ENCODE measurements at regions not wholly inside any gene's neighbourhood (a gene's known extent, or its start where the extent isn't known, plus 50 kb on each side); places are given as distances from the start of the nearest gene placed in this dataset.

GRCh38 chr6:27146706-27147505 is 100.6 kb upstream of the PRSS16 start:
- peak; percentile 73 for ATAC-seq
- in situ Hi-C loops (cut with MboI) (loop anchor here (5.0 kb wide), 1 partner anchor 1115 kb away; a partner anchor contains a TSS), intact Hi-C loops (cut with micrococcal nuclease; ENCODE audit: unreplicated experiment) (loop anchor here (1.0 to 2.0 kb wide), 4 partner anchors 15 to 746 kb away; a partner anchor contains a TSS)
- Histone ChIP-seq H3K4me1 (ENCODE audit: control insufficient read depth, insufficient read depth, low read length) (peaks cover 10% of the 10 kb centered on the region; the same call in 1 of the 2 replicates), H3K27ac (ENCODE audit: control insufficient read depth, insufficient read depth) (peak overlapping the region; percentile 98), H3K9ac (ENCODE audit: control insufficient read depth, insufficient read depth, low read length) (peak overlapping the region; percentile 94), H3K4me3 (peak overlapping the region; percentile 92), H3K9me3 (replicated peaks; ENCODE audit: control insufficient read depth, insufficient read depth, low read length) (no peaks in the 10 kb centered on the region), H3K79me2 (ENCODE audit: control insufficient read depth, insufficient read depth, low read length) (peaks cover 43% of the 10 kb centered on the region), H4K20me1 (ENCODE audit: control insufficient read depth, insufficient read depth) (no peaks in the 10 kb centered on the region), H3K4me2 (ENCODE audit: control insufficient read depth, insufficient read depth) (peak overlapping the region; percentile 95), H2AFZ (ENCODE audit: control insufficient read depth, low read depth, low read length) (peak overlapping the region; percentile 11), H3K36me3 (ENCODE audit: control insufficient read depth in 2 of 2, insufficient read depth in 2 of 2, low read length in 1 of 2) (no peaks in the 10 kb centered on the region), H3K27me3 (replicated peaks in 1 of 2; ENCODE audit: control insufficient read depth in 2 of 2, insufficient read depth in 2 of 2, low read length in 1 of 2) (no peaks in the 10 kb centered on the region)
- peak; percentile 92 for FAIRE-seq
- BruUV-seq (replicated peaks), result TSS peak; percentile 100
- SMC1A ChIA-PET (ENCODE audit: uncharacterized antibody, unreplicated experiment), result interaction anchor here (1.0 to 8.1 kb wide), 6 partner anchors 9 to 749 kb away, joined by 3 to 96 read pairs (median 4); a partner anchor contains a TSS
- RAD21 ChIA-PET (ENCODE audit: unreplicated experiment), result interaction anchor here (0.9 to 3.0 kb wide), 7 partner anchors 10 to 1124 kb away, joined by 4 to 40 read pairs (median 4); a partner anchor contains a TSS
- DNase-seq (ENCODE audit: low read depth, low spot score), result peak; percentile 100
- CTCF ChIA-PET, result interaction anchor here (0.9 to 5.4 kb wide), 6 partner anchors 9 to 650 kb away, joined by 3 to 31 read pairs (median 5); no protein-coding TSS in a partner anchor
- WGBS (ENCODE audit: insufficient coverage, insufficient replicate concordance, low lambda C conversion rate, missing lambda C conversion rate), result 2% methylated on average over 49 of the region's 51 CpGs
- POLR2A ChIA-PET, result interaction anchor here (0.6 to 4.0 kb wide), 29 partner anchors 8 to 1806 kb away, joined by 3 to 62 read pairs (median 4); a partner anchor contains a TSS
- TF ChIP-seq TCF12 (IDR thresholded peaks at IDR 0.05; ENCODE audit: low read depth, low read length) (peak; percentile 79), RBBP5 (conservative IDR thresholded peaks at IDR 0.05) (no peak), USF1 (IDR thresholded peaks at IDR 0.05; ENCODE audit: borderline replicate concordance, extremely low read length, insufficient read depth, low read depth, low read length) (no peak), BACH1 (IDR thresholded peaks at IDR 0.05; ENCODE audit: borderline replicate concordance) (peak; percentile 68; the same call in 1 of the 2 replicates), PKNOX1 (IDR thresholded peaks at IDR 0.05) (peak; percentile 25; the same call in 1 of the 2 replicates), CREB1 (IDR thresholded peaks at IDR 0.05; ENCODE audit: low read depth) (peak; percentile 88), REST (IDR thresholded peaks at IDR 0.05; ENCODE audit: low read depth, low read length) (no peak), BHLHE40 (IDR thresholded peaks at IDR 0.05; ENCODE audit: borderline replicate concordance in 1 of 2, low read depth in 2 of 2, low read length in 1 of 2) (peak; percentile 13 to 34; a peak in 1 of 4 replicates), HSF1 (IDR thresholded peaks at IDR 0.05; ENCODE audit: low read depth, low read length) (no peak), NRF1 (conservative IDR thresholded peaks at IDR 0.05; ENCODE audit: low read depth, low read length) (no peak)
